Chondrocyte (in vitro differentiated cells): ENCODE measurements at regions not wholly inside any gene's neighbourhood (a gene's known extent, or its start where the extent isn't known, plus 50 kb on each side); places are given as distances from the start of the nearest gene placed in this dataset.
A peak's percentile ranks its signal among the peaks of the same experiment; 100 is the strongest.

Experiments
- DNase-seq: peaks from one replicate; pipeline ENCODE4 v3.0.0; 2021; ENCODE audit warnings: mixed read lengths, low spot score
- H3K27ac Mint-ChIP-seq: one replicate; pipeline ENCODE4 v1.8.0; 2021; ENCODE audit warnings: mild to moderate bottlenecking, moderate library complexity, mixed read lengths; ENCODE audit not compliant: unreplicated experiment
- H3K27me3 Mint-ChIP-seq: 2 replicates; pipeline ENCODE4 v1.8.0; 2021; ENCODE audit warnings: low read depth, mixed read lengths
- H3K36me3 Mint-ChIP-seq: 2 replicates; pipeline ENCODE4 v1.8.0; 2021; ENCODE audit warnings: low read depth, mixed read lengths
- H3K4me1 Mint-ChIP-seq: 2 replicates; pipeline ENCODE4 v1.8.0; 2021; ENCODE audit warnings: low read depth, mild to moderate bottlenecking, mixed read lengths
- H3K4me3 Mint-ChIP-seq: one replicate; pipeline ENCODE4 v1.8.0; 2021; ENCODE audit warnings: mild to moderate bottlenecking, moderate library complexity, mixed read lengths; ENCODE audit not compliant: unreplicated experiment
- H3K9me3 Mint-ChIP-seq: 2 replicates; pipeline ENCODE4 v1.8.0; 2021; ENCODE audit warnings: low read depth, mixed read lengths
- TF ChIP-seq, protein P1 (sequence below): fragments of 200-600 bp; sonication (generic); IDR thresholded peaks from 2 replicates; pipeline ENCODE4 v1.5.0; 2021; ENCODE audit warnings: antibody characterized with exemption, mild to moderate bottlenecking, moderate library complexity

DNA sequence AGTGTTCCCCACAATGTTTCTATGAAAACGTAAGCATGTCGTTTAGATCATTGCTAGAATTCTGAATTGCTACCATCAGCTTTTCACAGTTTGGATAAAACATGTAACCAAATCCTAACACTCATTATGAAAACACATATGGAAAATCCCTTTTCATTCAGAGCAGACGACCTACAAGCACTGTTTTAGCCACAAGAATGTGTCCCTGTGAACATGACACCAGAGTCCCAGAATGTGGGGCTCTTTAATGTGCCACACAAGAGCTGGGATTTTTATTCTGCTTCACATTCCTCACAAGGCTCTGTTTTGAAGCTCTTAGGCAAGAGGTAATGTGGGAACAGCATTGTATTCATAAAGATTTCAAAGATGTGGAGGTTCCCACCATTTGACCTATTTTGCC lies 141.1 kb upstream of the CITED2 start:
- H3K4me3 Mint-ChIP-seq, result no peak overlapping the region
- H3K4me1 Mint-ChIP-seq, result peaks cover 26% of the 10 kb centered on the region
- H3K27me3 Mint-ChIP-seq, result no peaks in the 10 kb centered on the region
- TF ChIP-seq, protein P1, sequence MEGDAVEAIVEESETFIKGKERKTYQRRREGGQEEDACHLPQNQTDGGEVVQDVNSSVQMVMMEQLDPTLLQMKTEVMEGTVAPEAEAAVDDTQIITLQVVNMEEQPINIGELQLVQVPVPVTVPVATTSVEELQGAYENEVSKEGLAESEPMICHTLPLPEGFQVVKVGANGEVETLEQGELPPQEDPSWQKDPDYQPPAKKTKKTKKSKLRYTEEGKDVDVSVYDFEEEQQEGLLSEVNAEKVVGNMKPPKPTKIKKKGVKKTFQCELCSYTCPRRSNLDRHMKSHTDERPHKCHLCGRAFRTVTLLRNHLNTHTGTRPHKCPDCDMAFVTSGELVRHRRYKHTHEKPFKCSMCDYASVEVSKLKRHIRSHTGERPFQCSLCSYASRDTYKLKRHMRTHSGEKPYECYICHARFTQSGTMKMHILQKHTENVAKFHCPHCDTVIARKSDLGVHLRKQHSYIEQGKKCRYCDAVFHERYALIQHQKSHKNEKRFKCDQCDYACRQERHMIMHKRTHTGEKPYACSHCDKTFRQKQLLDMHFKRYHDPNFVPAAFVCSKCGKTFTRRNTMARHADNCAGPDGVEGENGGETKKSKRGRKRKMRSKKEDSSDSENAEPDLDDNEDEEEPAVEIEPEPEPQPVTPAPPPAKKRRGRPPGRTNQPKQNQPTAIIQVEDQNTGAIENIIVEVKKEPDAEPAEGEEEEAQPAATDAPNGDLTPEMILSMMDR, result no peak
- DNase-seq, result no peak
- no peaks in the 10 kb centered on the region for H3K9me3 Mint-ChIP-seq
- H3K27ac Mint-ChIP-seq, result peak overlapping the region; percentile 59
- H3K36me3 Mint-ChIP-seq, result no peaks in the 10 kb centered on the region

DNA sequence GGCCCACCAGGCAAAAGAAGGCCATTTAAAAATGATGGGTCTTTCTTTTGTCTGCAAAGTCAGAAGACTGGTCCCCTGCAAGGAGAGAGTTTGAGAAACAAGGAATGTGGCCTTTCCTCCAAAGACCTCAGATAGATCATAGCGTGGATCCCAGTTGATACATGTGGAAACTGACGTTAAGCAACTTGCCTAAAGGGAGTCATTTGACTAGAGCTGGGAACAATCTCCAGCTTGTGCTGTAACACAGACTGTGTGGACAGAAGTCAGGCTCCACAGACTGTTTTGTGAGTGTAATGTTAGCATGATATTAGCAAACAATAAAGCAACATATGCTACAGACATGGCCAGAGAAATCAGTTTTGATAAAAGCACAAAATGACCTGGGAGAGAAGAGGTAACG lies 140.4 kb upstream of the CITED2 start:
- TF ChIP-seq, protein P1, result no peak
- H3K27ac Mint-ChIP-seq, result no peak overlapping the region
- H3K27me3 Mint-ChIP-seq, result no peaks in the 10 kb centered on the region
- peaks cover 19% of the 10 kb centered on the region for H3K4me1 Mint-ChIP-seq
- no peaks in the 10 kb centered on the region for H3K9me3 Mint-ChIP-seq
- no peak for DNase-seq
- H3K4me3 Mint-ChIP-seq, result no peak overlapping the region
- no peaks in the 10 kb centered on the region for H3K36me3 Mint-ChIP-seq

- no peaks in the 10 kb centered on the region for H3K27me3 Mint-ChIP-seq
- TF ChIP-seq, protein P1, result no peak
- H3K4me3 Mint-ChIP-seq, result no peak overlapping the region
- H3K4me1 Mint-ChIP-seq, result peaks cover 15% of the 10 kb centered on the region
- no peaks in the 10 kb centered on the region for H3K9me3 Mint-ChIP-seq
- H3K27ac Mint-ChIP-seq, result no peak overlapping the region
- DNase-seq, result no peak
- H3K36me3 Mint-ChIP-seq, result no peaks in the 10 kb centered on the region
Measured at GRCh38 chr6:139510040-139510790, 135.8 kb upstream of the CITED2 start.

- no peak for DNase-seq
- TF ChIP-seq, protein P1, result no peak
- H3K27me3 Mint-ChIP-seq, result no peaks in the 10 kb centered on the region
Measured at GRCh38 chr6:139509167-139509566, 134.7 kb upstream of the CITED2 start.

DNA sequence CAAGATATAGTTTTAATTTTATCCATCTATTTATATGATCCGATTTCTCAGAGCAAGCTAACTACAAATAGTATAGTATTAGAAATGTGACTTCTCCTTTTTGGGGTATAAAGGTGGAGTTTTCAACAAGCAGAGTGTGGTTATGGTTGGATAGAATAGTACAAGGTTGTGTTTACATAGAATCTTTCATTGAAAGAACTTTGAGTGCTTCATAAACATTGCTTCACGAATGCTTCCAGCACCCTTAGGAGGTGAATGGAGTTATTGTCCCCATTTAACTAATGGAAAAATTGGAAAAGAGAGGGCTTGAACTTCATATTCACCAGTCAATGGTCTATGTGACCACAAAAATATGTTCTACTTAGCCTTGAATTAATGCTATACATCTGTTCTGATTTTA lies 134.1 kb upstream of the CITED2 start:
- Mint-ChIP-seq H3K27me3 (no peaks in the 10 kb centered on the region), H3K27ac (no peak overlapping the region), H3K36me3 (no peaks in the 10 kb centered on the region), H3K4me1 (peaks cover 9% of the 10 kb centered on the region), H3K4me3 (no peak overlapping the region), H3K9me3 (no peaks in the 10 kb centered on the region)
- TF ChIP-seq, protein P1, result no peak
- DNase-seq, result no peak

More at GRCh38 chr6:139509167-139509566, 134.7 kb upstream of the CITED2 start:
- no peaks in the 10 kb centered on the region for H3K9me3 Mint-ChIP-seq
- H3K36me3 Mint-ChIP-seq, result no peaks in the 10 kb centered on the region
- H3K4me1 Mint-ChIP-seq, result peaks cover 9% of the 10 kb centered on the region
- no peak overlapping the region for H3K4me3 Mint-ChIP-seq
- no peak overlapping the region for H3K27ac Mint-ChIP-seq
